ENCODE measurements at regions not wholly inside any gene's neighbourhood (a gene's known extent, or its start where the extent isn't known, plus 50 kb on each side); places are given as distances from the start of the nearest gene placed in this dataset.

DNA sequence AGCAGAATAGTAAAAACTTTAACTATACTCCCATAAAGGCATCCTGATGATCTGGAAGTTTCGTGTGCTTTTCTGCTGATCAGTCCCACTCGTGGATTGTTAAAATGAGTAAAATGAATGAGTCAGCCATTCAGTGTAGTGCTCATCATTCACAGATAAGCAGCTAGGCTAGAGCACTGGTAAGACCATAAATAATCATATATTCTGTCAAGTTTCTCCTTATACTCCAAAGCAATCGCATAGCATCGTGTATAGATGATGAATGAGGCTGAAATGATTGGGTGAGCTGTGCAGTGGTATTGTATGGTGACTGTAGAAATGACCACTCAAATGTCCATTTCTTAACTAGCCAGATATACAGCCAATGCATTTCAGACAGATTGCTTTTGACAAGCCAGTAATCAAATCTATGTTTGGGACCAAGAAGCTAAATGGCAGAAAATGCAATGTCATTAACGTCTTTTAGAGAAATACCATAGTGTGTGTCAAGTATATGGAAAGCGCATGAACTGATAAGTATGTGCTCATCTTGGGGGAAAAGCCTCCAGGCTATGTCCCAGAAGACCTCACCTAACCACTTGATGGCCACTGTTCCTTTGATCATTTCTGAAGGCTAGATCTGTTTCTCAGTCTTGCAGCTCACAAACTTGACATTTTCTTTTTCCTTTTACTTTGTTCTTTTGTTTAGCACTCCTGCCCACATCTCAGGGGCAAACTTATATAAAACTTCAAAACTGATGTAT, 227.2 kb upstream of the FAM3C start:
- TF ChIP-seq, protein P1, sequence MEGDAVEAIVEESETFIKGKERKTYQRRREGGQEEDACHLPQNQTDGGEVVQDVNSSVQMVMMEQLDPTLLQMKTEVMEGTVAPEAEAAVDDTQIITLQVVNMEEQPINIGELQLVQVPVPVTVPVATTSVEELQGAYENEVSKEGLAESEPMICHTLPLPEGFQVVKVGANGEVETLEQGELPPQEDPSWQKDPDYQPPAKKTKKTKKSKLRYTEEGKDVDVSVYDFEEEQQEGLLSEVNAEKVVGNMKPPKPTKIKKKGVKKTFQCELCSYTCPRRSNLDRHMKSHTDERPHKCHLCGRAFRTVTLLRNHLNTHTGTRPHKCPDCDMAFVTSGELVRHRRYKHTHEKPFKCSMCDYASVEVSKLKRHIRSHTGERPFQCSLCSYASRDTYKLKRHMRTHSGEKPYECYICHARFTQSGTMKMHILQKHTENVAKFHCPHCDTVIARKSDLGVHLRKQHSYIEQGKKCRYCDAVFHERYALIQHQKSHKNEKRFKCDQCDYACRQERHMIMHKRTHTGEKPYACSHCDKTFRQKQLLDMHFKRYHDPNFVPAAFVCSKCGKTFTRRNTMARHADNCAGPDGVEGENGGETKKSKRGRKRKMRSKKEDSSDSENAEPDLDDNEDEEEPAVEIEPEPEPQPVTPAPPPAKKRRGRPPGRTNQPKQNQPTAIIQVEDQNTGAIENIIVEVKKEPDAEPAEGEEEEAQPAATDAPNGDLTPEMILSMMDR (IDR thresholded peaks at IDR 0.05) = no peak
- TF ChIP-seq POLR2A (IDR thresholded peaks at IDR 0.05) = no peak

Measured in body of pancreas (tissue), 4 donors.